ENCODE measurements at regions not wholly inside any gene's neighbourhood (a gene's known extent, or its start where the extent isn't known, plus 50 kb on each side); places are given as distances from the start of the nearest gene placed in this dataset.

DNA sequence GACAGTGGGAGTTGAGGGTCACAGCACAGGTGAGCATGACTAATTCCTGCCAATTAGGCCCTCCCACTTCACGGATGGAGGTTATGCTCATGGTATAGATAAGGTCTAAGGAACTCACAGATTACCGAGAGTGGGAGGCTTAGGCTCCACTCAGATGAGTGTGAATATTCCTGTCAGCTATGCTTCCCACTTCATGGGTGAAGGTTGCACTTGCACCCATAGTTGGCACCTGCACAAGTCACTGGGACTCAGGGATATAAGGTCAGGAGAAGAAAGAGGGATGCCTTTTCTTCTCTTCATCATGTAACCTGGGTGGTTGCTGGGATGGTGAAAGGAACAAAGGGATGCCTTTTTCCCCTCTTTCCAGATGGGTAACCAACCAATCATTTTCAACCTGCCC is 264.9 kb upstream of the TNC start:
- ATAC-seq (no peak), DNase-seq (no peak)
- intact Hi-C loops (cut with DNase I): no loop called here

GRCh38 chr9:115385383-115386122 is 267.6 kb upstream of the TNC start:
- intact Hi-C loops (cut with DNase I): no loop called here
- DNase-seq (no peak), ATAC-seq (no peak)

- ATAC-seq (no peak), DNase-seq (no peak)
- intact Hi-C loops (cut with DNase I): no loop called here
These were observed 269.2 kb upstream of the TNC start for GRCh38 chr9:115386963-115387770.

DNA sequence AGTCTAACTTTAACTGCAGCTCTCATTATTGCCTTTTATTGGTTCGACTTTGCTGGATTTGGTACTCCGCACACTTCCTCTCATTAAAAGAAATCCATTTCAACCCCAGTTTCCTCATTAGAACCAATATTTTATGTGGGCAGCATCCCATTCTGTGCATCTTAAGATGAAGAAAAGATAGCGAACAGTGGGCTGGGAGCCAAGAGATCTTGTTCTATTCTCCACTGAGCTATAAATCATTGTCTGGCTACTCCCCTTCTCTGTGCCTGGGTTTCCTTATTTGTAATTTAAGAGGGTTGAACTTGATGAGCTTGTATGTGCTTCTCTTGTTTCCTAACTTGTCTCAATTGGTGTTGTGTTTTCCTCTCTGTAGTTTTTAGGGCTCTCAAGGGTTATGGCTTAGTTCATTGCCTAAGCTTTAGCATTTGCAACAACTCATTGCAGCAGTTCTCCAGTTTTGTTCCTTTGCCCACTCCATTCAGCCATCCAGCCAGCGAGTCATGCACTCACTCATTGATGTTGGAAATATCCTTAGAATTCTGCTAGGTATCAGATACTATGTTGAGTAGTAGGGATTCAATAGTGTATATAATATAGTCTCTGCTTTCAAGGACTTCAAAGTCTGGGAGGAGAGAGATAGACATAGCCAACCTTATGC is 273.3 kb upstream of the TNC start:
- no peak for ATAC-seq
- no peak for DNase-seq
- intact Hi-C loops (cut with DNase I): no loop called here

GRCh38 chr9:115393976-115394775 is 276.2 kb upstream of the TNC start:
- DNase-seq (no peak), ATAC-seq (no peak)
- intact Hi-C loops (cut with DNase I): no loop called here

GRCh38 chr9:115395511-115396021 is 277.6 kb upstream of the TNC start:
- ATAC-seq: peak; percentile 19 to 53
- no peak for DNase-seq
- intact Hi-C loops (cut with DNase I): no loop called here

GRCh38 chr9:115396071-115396529 is 278.1 kb upstream of the TNC start:
- intact Hi-C loops (cut with DNase I): no loop called here
- DNase-seq: no peak
- peak in 1 of 2 donors; percentile 25 for ATAC-seq

- no peak for DNase-seq
- intact Hi-C loops (cut with DNase I): no loop called here
- ATAC-seq: no peak
These were observed 279.8 kb upstream of the TNC start for GRCh38 chr9:115397591-115398312.

- intact Hi-C loops (cut with DNase I): no loop called here
- ATAC-seq (no peak), DNase-seq (no peak)
These were observed 280.3 kb upstream of the TNC start for GRCh38 chr9:115398313-115398650.

DNA sequence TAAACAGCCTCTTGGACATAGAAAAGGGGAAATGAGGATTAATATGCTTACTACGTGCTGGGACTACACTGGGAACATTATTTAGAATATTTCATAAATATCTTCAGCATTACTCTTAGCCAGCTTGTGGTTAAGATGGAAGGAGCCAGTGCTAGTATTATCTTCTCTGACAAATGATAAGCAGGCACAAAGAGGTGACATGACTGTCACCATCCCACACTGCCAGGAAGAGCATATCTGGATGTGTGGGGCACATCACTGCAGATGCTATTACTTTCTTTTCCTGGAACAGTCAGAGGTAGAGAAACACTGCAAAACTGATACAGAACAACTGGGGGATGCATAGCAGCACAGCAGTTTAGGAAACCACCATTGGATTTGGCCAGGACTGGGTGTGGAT is 281.0 kb upstream of the TNC start:
- intact Hi-C loops (cut with DNase I): no loop called here
- ATAC-seq: peak in 1 of 2 donors; percentile 48
- no peak for DNase-seq

DNA sequence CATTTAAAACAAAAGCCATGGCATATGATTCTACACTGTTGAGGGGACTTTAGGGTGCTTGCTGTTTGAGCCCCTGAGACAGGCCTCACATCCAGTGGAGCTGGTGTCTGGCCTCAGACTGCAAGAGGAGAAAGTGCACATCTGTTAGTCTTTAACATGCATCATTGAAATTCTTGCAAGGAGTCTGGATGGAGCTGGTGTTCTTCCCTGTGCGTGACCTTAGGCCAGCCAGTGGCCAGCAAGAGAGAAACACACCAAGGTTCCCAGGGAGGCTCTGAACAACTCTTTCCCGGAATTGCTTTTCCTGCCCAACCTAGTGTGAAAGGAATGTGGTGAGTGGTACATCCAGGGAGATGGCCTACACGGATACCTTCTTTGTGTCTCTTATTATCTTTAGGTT is 282.8 kb upstream of the TNC start:
- DNase-seq (no peak), ATAC-seq (no peak)
- intact Hi-C loops (cut with DNase I): no loop called here

DNA sequence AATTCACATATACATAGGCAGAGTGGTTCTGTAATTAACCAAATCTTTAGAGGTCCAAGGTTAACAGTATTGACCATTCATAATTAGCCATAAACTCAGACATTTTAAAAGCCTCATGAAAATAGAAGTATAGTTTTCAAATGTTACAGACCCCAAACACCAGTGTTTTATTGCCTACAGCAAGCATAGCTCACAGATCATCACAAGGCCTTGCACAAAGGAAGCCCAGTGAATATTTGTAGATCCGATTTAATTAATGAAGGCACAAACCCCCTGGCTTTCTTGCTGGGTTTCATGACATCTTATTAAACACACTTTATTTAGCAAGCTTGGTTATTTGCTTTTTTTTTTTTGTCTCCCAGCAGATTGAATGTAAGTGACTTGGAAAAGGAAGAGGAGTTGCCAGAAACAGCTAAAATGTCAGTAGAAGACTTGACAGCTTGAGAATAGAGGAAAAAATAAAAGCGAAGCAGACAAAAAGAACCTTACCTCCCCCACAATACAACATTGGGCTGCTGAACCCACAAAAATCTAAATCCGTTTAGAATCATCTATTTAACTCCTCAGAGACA is 283.9 kb upstream of the TNC start:
- DNase-seq (no peak), ATAC-seq (no peak)
- intact Hi-C loops (cut with DNase I): no loop called here

- intact Hi-C loops (cut with DNase I): no loop called here
- DNase-seq (no peak), ATAC-seq (no peak)
These were observed 285.8 kb upstream of the TNC start for GRCh38 chr9:115403753-115404152.

DNA sequence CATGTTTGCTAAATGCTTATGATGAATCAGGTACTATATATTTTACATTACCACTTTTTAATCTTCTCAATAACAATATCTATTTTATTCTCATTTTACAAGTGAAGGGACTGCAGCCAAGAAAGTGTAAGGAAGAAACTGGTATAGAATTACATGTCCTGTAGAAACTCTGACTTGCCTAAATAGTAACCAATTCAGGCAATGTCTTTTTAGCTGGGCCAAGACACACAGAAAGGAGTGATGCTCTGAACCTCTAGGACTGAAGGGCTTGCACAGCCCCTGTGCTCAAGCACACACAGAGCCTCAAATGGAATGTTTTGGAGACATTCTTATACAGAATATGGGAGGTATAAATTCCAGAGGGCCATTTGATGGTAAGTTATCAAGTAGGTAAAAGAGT is 286.4 kb upstream of the TNC start:
- DNase-seq (no peak), ATAC-seq (no peak)
- intact Hi-C loops (cut with DNase I): no loop called here

GRCh38 chr9:115411516-115411915 is 293.6 kb upstream of the TNC start:
- DNase-seq (no peak), ATAC-seq (no peak)
- intact Hi-C loops (cut with DNase I): no loop called here

- DNase-seq (no peak), ATAC-seq (peak in 1 of 2 donors; percentile 58)
- intact Hi-C loops (cut with DNase I): no loop called here
These were observed 294.1 kb upstream of the TNC start for GRCh38 chr9:115411993-115412452.

DNA sequence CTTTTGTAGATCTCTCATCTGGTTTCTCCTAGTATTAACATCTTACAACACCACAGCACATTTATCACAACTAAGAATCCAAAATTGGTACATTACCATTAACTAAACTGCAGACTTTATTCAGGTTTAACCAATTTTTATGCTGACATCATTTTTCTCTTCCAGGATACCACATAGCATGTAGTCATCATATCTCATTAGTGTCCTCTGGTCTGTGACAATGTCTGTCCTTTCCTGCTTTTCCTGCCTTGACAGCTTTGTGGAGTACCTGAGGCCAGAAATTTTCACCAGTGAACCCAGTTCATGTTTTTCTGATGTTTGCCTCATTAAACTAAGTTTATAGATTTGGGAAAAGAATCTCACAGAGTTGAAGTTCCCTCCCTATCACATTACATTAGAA is 294.7 kb upstream of the TNC start:
- DNase-seq (no peak), ATAC-seq (no peak)
- intact Hi-C loops (cut with DNase I): no loop called here

DNA sequence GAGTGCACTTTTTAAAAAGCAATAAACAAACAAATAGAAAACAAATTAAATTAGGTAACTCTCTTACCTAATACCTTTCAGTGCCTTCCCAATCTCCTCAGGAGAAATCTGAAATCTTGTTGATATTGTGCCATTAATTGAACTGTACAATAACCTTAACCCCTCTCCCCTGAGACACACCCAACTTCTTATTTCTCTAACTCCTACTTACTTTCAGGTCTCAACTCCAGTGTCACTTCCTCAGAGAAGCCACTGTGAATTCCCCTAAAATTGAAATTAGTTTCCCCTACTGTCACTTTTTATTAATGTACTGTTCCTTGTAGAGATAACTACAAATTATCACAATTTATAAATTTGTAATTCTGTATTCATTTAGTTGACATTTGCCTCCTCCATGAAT is 295.3 kb upstream of the TNC start:
- no peak for DNase-seq
- no peak for ATAC-seq
- intact Hi-C loops (cut with DNase I): no loop called here

Measured in left cardiac atrium (tissue), 4 donors.